ENCODE measurements at regions not wholly inside any gene's neighbourhood (a gene's known extent, or its start where the extent isn't known, plus 50 kb on each side); places are given as distances from the start of the nearest gene placed in this dataset.

DNA sequence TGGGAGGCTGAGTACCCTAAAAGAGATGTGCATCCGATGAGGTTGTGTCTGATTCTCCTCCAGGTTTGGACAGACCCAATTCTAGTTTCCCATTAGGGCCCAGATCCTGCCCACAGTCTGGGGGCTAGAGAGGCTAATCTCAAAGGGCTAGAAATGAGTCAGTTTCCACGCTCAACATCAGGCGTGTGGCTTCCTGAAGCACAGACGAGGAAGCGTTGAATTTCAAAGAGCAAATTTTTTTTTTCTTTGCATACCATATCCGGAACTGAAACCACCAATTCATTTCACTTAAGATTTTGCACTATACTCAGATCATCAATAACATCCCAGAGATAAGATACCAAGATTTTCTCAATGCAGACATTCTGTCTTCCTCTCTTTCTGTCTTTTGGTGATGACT lies 173.8 kb upstream of the BCL6 start:
- no peak overlapping the region for H2BK120ac ChIP-seq (ENCODE audit: low read depth, low read length)
- H3K56ac ChIP-seq (ENCODE audit: extremely low read depth, insufficient read depth, low read length), result no peak overlapping the region
- H2AFZ ChIP-seq (replicated peaks; ENCODE audit: low read length, poor library complexity), result no peak overlapping the region
- in situ Hi-C loops (cut with MboI; ENCODE audit: low sequenced_read_pairs) (no loop called here), intact Hi-C loops (cut with micrococcal nuclease) (loop anchor here (10.0 kb wide), 1 partner anchor 346 kb away; no protein-coding TSS in a partner anchor), dilution Hi-C loops (cut with HindIII; ENCODE audit: low sequenced_read_pairs, unreplicated experiment) (no loop called here)
- no peak overlapping the region for H3K4ac ChIP-seq (ENCODE audit: low read depth, low read length)
- no peak overlapping the region for H4K91ac ChIP-seq (ENCODE audit: insufficient read depth, low read depth, low read length)
- H3K36me3 ChIP-seq (ENCODE audit: control insufficient read depth, insufficient read depth, low read length), result no peaks in the 10 kb centered on the region
- H2AK5ac ChIP-seq (ENCODE audit: low read depth, low read length), result 0 out of 2 replicates have a peak overlapping the region, but pooled peaks have one; percentile 31
- DNase-seq (no peak), ATAC-seq (ENCODE audit: low read depth) (no peak)
- no peak overlapping the region for H2AK9ac ChIP-seq (replicated peaks; ENCODE audit: low read depth, low read length, poor library complexity)
- no peaks in the 10 kb centered on the region for H3K27me3 ChIP-seq (ENCODE audit: control insufficient read depth, insufficient read depth, low read length)
- no peaks in the 10 kb centered on the region for H3K9me3 ChIP-seq (ENCODE audit: control insufficient read depth, insufficient read depth, low read length)
- H4K5ac ChIP-seq (ENCODE audit: low read depth, low read length), result no peak overlapping the region
- ChIA-PET POLR2A (ENCODE audit: unreplicated experiment) (no interaction called here), CTCF (no interaction called here)
- no peaks in the 10 kb centered on the region for H3K79me1 ChIP-seq (ENCODE audit: low read depth in 1 of 2, low read length in 2 of 2)
- H4K20me1 ChIP-seq (ENCODE audit: insufficient read depth, low read length), result 0 out of 2 replicates have a peak, but pooled peaks cover 3% of the 10 kb centered on the region
- no peak overlapping the region for H3K14ac ChIP-seq (replicated peaks; ENCODE audit: low read depth, low read length)
- no peak overlapping the region for H3K18ac ChIP-seq (ENCODE audit: low read depth, low read length)
- TF ChIP-seq, protein P1, sequence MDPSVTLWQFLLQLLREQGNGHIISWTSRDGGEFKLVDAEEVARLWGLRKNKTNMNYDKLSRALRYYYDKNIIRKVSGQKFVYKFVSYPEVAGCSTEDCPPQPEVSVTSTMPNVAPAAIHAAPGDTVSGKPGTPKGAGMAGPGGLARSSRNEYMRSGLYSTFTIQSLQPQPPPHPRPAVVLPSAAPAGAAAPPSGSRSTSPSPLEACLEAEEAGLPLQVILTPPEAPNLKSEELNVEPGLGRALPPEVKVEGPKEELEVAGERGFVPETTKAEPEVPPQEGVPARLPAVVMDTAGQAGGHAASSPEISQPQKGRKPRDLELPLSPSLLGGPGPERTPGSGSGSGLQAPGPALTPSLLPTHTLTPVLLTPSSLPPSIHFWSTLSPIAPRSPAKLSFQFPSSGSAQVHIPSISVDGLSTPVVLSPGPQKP (IDR thresholded peaks at IDR 0.05; ENCODE audit: borderline replicate concordance, low read depth, low read length), result no peak
- TF ChIP-seq RCOR1 (IDR thresholded peaks at IDR 0.05; ENCODE audit: insufficient replicate concordance, low read length) (no peak), SMC3 (IDR thresholded peaks at IDR 0.05; ENCODE audit: low read depth, low read length) (no peak), RFX5 (IDR thresholded peaks at IDR 0.05; ENCODE audit: low read depth, low read length) (no peak)
- 0 out of 2 replicates have a peak, but pooled peaks cover 3% of the 10 kb centered on the region for H3K9me1 ChIP-seq (ENCODE audit: insufficient read depth, low read length)
- WGBS, 2 experiments (ENCODE audit: extremely low coverage in 2 of 2, insufficient read length in 1 of 2), result 80% methylated on average over 1 of the region's 6 CpGs; no CpG with 5 or more reads in 1 of the 2 experiments
- no peak overlapping the region for H3K4me3 ChIP-seq (ENCODE audit: insufficient read depth, low read depth, low read length)
- H3K9ac ChIP-seq (ENCODE audit: low read depth, low read length), result no peak overlapping the region
- no peak overlapping the region for H2BK20ac ChIP-seq (ENCODE audit: low read depth, low read length)
- no peak overlapping the region for H3K4me2 ChIP-seq (ENCODE audit: low read depth, low read length)
- no peak overlapping the region for H3K27ac ChIP-seq (ENCODE audit: insufficient read depth, low read length)
- no peak overlapping the region for H3K23ac ChIP-seq (ENCODE audit: low read depth, low read length)
- H2BK15ac ChIP-seq (ENCODE audit: low read depth, low read length), result no peak overlapping the region
- H3K4me1 ChIP-seq (ENCODE audit: control insufficient read depth, insufficient read depth, low read length), result peaks cover 27% of the 10 kb centered on the region
- no TSS peak for BruUV-seq (replicated peaks)
- H4K8ac ChIP-seq (ENCODE audit: low read depth in 2 of 2, low read length in 2 of 2), result no peak overlapping the region
- H2BK5ac ChIP-seq (ENCODE audit: low read depth, low read length, poor library complexity, severe bottlenecking), result no peak overlapping the region

All from IMR-90 (cell line).